HL-60 (cell line): ENCODE measurements at regions not wholly inside any gene's neighbourhood (a gene's known extent, or its start where the extent isn't known, plus 50 kb on each side); places are given as distances from the start of the nearest gene placed in this dataset.

Experiments used
- DNase-seq, 2 experiments: peaks; one replicate each; pipeline ENCODE4 v3.0.0-alpha.2; 2010 to 2020; ENCODE audit warnings: low read depth in 1 of 2, low spot score in 1 of 2
- H3K27ac ChIP-seq: fragments of 250-450 bp; sonication (Bioruptor Pico); replicated peaks from 2 replicates; pipeline ENCODE4 v1.5.1; 2020; ENCODE audit warnings: mild to moderate bottlenecking, moderate library complexity
- H3K27me3 ChIP-seq: fragments of 250-450 bp; sonication (Bioruptor Pico); 2 replicates; pipeline ENCODE4 v1.5.1; 2021; ENCODE audit warnings: mild to moderate bottlenecking, moderate library complexity; ENCODE audit not compliant: insufficient read depth, poor library complexity, severe bottlenecking
- H3K4me3 ChIP-seq: replicated peaks from 2 replicates; pipeline ENCODE4 v1.5.1; 2011; ENCODE audit warnings: mild to moderate bottlenecking, control low read depth, low read length; ENCODE audit not compliant: insufficient read depth
- CTCF ChIP-seq: IDR thresholded peaks from one replicate; pipeline ENCODE4 v1.5.1; 2011; ENCODE audit warnings: low read length, control low read depth, inconsistent platforms; ENCODE audit not compliant: insufficient read depth
- GABPA ChIP-seq: IDR thresholded peaks from 2 replicates; pipeline ENCODE4 v1.6.1; 2012; ENCODE audit warnings: low read depth
- POLR2AphosphoS5 ChIP-seq: IDR thresholded peaks from 2 replicates; pipeline ENCODE4 v1.6.1; 2012; ENCODE audit warnings: low read depth
- SPI1 ChIP-seq: IDR thresholded peaks from 2 replicates; pipeline ENCODE4 v1.6.1; 2012; ENCODE audit warnings: low read depth, mild to moderate bottlenecking, borderline replicate concordance
- TF ChIP-seq, protein P1 (sequence below): IDR thresholded peaks from 2 replicates; pipeline ENCODE4 v1.6.1; 2012; ENCODE audit warnings: low read depth; ENCODE audit not compliant: insufficient replicate concordance

DNA sequence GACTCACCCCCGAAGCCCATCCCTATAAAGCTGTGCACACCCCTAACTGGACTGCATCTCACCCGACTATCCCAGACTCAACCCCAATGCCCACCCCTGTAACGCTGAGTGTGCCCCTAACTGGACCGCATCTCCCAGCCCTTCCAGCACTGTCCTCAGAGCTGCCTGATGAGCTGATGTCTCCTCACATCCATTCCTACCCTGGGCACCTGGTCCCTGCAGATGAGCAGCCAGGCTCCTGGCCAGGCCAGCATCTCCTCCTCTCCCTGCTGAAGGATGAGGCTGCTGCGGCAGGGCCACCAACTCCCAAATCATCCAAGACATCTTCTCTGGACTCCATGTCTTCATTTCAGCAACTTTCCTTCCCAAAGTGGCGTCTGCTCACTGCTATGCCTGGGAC is 332.1 kb downstream of the CTTN start:
- no peak for TF ChIP-seq POLR2AphosphoS5
- TF ChIP-seq, protein P1, sequence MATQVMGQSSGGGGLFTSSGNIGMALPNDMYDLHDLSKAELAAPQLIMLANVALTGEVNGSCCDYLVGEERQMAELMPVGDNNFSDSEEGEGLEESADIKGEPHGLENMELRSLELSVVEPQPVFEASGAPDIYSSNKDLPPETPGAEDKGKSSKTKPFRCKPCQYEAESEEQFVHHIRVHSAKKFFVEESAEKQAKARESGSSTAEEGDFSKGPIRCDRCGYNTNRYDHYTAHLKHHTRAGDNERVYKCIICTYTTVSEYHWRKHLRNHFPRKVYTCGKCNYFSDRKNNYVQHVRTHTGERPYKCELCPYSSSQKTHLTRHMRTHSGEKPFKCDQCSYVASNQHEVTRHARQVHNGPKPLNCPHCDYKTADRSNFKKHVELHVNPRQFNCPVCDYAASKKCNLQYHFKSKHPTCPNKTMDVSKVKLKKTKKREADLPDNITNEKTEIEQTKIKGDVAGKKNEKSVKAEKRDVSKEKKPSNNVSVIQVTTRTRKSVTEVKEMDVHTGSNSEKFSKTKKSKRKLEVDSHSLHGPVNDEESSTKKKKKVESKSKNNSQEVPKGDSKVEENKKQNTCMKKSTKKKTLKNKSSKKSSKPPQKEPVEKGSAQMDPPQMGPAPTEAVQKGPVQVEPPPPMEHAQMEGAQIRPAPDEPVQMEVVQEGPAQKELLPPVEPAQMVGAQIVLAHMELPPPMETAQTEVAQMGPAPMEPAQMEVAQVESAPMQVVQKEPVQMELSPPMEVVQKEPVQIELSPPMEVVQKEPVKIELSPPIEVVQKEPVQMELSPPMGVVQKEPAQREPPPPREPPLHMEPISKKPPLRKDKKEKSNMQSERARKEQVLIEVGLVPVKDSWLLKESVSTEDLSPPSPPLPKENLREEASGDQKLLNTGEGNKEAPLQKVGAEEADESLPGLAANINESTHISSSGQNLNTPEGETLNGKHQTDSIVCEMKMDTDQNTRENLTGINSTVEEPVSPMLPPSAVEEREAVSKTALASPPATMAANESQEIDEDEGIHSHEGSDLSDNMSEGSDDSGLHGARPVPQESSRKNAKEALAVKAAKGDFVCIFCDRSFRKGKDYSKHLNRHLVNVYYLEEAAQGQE = no peak
- no peak for TF ChIP-seq SPI1
- no peak for TF ChIP-seq CTCF
- no peak for TF ChIP-seq GABPA
- Histone ChIP-seq H3K27me3 (no peaks in the 10 kb centered on the region), H3K4me3 (no peak overlapping the region), H3K27ac (no peak overlapping the region)
- DNase-seq = no peak

- H3K27me3 ChIP-seq = no peaks in the 10 kb centered on the region
- TF ChIP-seq SPI1 = no peak
- TF ChIP-seq GABPA = no peak
- no peak for TF ChIP-seq CTCF
- TF ChIP-seq, protein P1 = no peak
- TF ChIP-seq POLR2AphosphoS5 = no peak
- H3K27ac ChIP-seq = no peak overlapping the region
- no peak overlapping the region for H3K4me3 ChIP-seq
- no peak for DNase-seq
These were observed 333.1 kb downstream of the CTTN start for GRCh38 chr11:70731271-70732022.

GRCh38 chr11:70732023-70732880 is 333.9 kb downstream of the CTTN start:
- no peak overlapping the region for H3K27ac ChIP-seq
- no peak for DNase-seq
- TF ChIP-seq CTCF = no peak
- no peak for TF ChIP-seq SPI1
- no peak for TF ChIP-seq POLR2AphosphoS5
- TF ChIP-seq, protein P1 = no peak
- no peak for TF ChIP-seq GABPA
- H3K4me3 ChIP-seq = no peak overlapping the region
- no peaks in the 10 kb centered on the region for H3K27me3 ChIP-seq
